BE2C (cell line): ENCODE measurements at regions not wholly inside any gene's neighbourhood (a gene's known extent, or its start where the extent isn't known, plus 50 kb on each side); places are given as distances from the start of the nearest gene placed in this dataset.

ENCODE experiments used
- DNase-seq: peaks from one replicate; pipeline ENCODE4 v3.0.0-alpha.2; 2020
- H3K27me3 ChIP-seq: fragments of 250-450 bp; sonication (Bioruptor Pico); 2 replicates; pipeline ENCODE4 v1.5.1; 2020; ENCODE audit warnings: mild to moderate bottlenecking
- H3K36me3 ChIP-seq: fragments of 250-450 bp; sonication (Bioruptor Pico); 2 replicates; pipeline ENCODE4 v1.5.1; 2020; ENCODE audit warnings: mild to moderate bottlenecking
- H3K4me1 ChIP-seq: fragments of 250-450 bp; sonication (Bioruptor Pico); 2 replicates; pipeline ENCODE4 v1.5.1; 2020
- H3K4me3 ChIP-seq: 2 replicates; pipeline ENCODE4 v1.5.1; 2011; ENCODE audit warnings: low read depth, low read length
- H3K9me3 ChIP-seq: fragments of 250-450 bp; sonication (Bioruptor Pico); 2 replicates; pipeline ENCODE4 v1.5.1; 2020
- CTCF ChIP-seq: IDR thresholded peaks from 2 replicates; pipeline ENCODE4 v1.5.1; 2012; ENCODE audit warnings: mild to moderate bottlenecking, low read depth, low read length

- Histone ChIP-seq H3K27me3 (no peaks in the 10 kb centered on the region), H3K4me1 (no peaks in the 10 kb centered on the region), H3K36me3 (no peaks in the 10 kb centered on the region), H3K9me3 (no peaks in the 10 kb centered on the region), H3K4me3 (no peak overlapping the region)
- no peak for TF ChIP-seq CTCF
- no peak for DNase-seq
Observed at GRCh38 chr4:29289118-29289517, 1431.1 kb upstream of the PCDH7 start.

GRCh38 chr4:29295280-29295679, 1424.9 kb upstream of the PCDH7 start:
- Histone ChIP-seq H3K4me3 (no peak overlapping the region), H3K9me3 (no peaks in the 10 kb centered on the region; the same call in 1 of the 2 replicates), H3K4me1 (no peaks in the 10 kb centered on the region), H3K27me3 (no peaks in the 10 kb centered on the region), H3K36me3 (no peaks in the 10 kb centered on the region)
- no peak for TF ChIP-seq CTCF
- DNase-seq = no peak

GRCh38 chr4:29304595-29304994, 1415.6 kb upstream of the PCDH7 start:
- no peaks in the 10 kb centered on the region for H3K36me3 ChIP-seq
- no peaks in the 10 kb centered on the region for H3K9me3 ChIP-seq
- no peak for TF ChIP-seq CTCF

GRCh38 chr4:29307256-29307655, 1412.9 kb upstream of the PCDH7 start:
- no peak for TF ChIP-seq CTCF
- Histone ChIP-seq H3K9me3 (no peaks in the 10 kb centered on the region), H3K36me3 (no peaks in the 10 kb centered on the region), H3K27me3 (no peaks in the 10 kb centered on the region), H3K4me3 (no peak overlapping the region), H3K4me1 (no peaks in the 10 kb centered on the region)
- DNase-seq = no peak

More at GRCh38 chr4:29304595-29304994, 1415.6 kb upstream of the PCDH7 start:
- Histone ChIP-seq H3K4me3 (no peak overlapping the region), H3K27me3 (no peaks in the 10 kb centered on the region), H3K4me1 (no peaks in the 10 kb centered on the region)
- DNase-seq = no peak

GRCh38 chr4:29307755-29308154, 1412.4 kb upstream of the PCDH7 start:
- no peaks in the 10 kb centered on the region for H3K9me3 ChIP-seq
- TF ChIP-seq CTCF = no peak
- H3K27me3 ChIP-seq = no peaks in the 10 kb centered on the region
- no peak for DNase-seq
- no peaks in the 10 kb centered on the region for H3K36me3 ChIP-seq
- H3K4me3 ChIP-seq = no peak overlapping the region
- H3K4me1 ChIP-seq = no peaks in the 10 kb centered on the region

GRCh38 chr4:29309050-29309449, 1411.1 kb upstream of the PCDH7 start:
- no peaks in the 10 kb centered on the region for H3K4me1 ChIP-seq
- TF ChIP-seq CTCF = no peak
- no peaks in the 10 kb centered on the region for H3K36me3 ChIP-seq
- DNase-seq = no peak
- H3K27me3 ChIP-seq = no peaks in the 10 kb centered on the region
- H3K4me3 ChIP-seq = no peak overlapping the region
- no peaks in the 10 kb centered on the region for H3K9me3 ChIP-seq
